Keratinocyte (primary cell): ENCODE measurements at regions not wholly inside any gene's neighbourhood (a gene's known extent, or its start where the extent isn't known, plus 50 kb on each side); places are given as distances from the start of the nearest gene placed in this dataset.

Experiments used
- DNase-seq: peaks from one replicate; pipeline ENCODE4 v3.0.0-alpha.2; 2011; ENCODE audit warnings: low read depth, missing footprints, low spot score
- FAIRE-seq: peaks from 2 replicates; lab custom pipeline; 2011; peaks lifted over from hg19 to GRCh38; lab: Jason Lieb, UNC
- H2AFZ ChIP-seq: 2 replicates; pipeline ENCODE4 v1.6.0; 2012; ENCODE audit warnings: low read length, control low read depth, inconsistent platforms; ENCODE audit not compliant: control insufficient read depth
- H3K27ac ChIP-seq: 2 replicates; pipeline ENCODE4 v1.5.1; 2011; ENCODE audit warnings: low read length; ENCODE audit not compliant: control insufficient read depth, insufficient read depth
- H3K27me3 ChIP-seq: 3 replicates; pipeline ENCODE4 v1.6.0; 2011; ENCODE audit warnings: low read length; ENCODE audit not compliant: control insufficient read depth, insufficient read depth; ENCODE audit errors: extremely low read depth
- H3K36me3 ChIP-seq, 2 experiments: 2 replicates in 1 of 2; 3 replicates in 1 of 2; pipeline ENCODE4 v1.5.1; 2011; ENCODE audit warnings: low read length in 2 of 2, mild to moderate bottlenecking in 1 of 2; ENCODE audit not compliant: control insufficient read depth in 2 of 2, insufficient read depth in 2 of 2; ENCODE audit errors: extremely low read depth in 1 of 2
- H3K4me1 ChIP-seq: 3 replicates; pipeline ENCODE4 v1.5.1; 2011; ENCODE audit warnings: low read length; ENCODE audit not compliant: control insufficient read depth, insufficient read depth; ENCODE audit errors: extremely low read depth
- H3K4me2 ChIP-seq: 3 replicates; pipeline ENCODE4 v1.6.0; 2011; ENCODE audit warnings: low read depth, low read length; ENCODE audit not compliant: control insufficient read depth, insufficient read depth; ENCODE audit errors: extremely low read depth
- H3K4me3 ChIP-seq, 3 experiments: fragments of 200-600 bp in 1 of 3; sonication (generic) in 1 of 3; 2 replicates in 2 of 3; 3 replicates in 1 of 3; pipeline ENCODE4 v1.5.1; 2011 to 2016; ENCODE audit warnings: low read length in 3 of 3, mild to moderate bottlenecking in 3 of 3, control low read depth in 2 of 3, inconsistent platforms in 1 of 3, low read depth in 1 of 3, mixed read lengths in 1 of 3, mixed run types in 1 of 3, moderate library complexity in 1 of 3; ENCODE audit not compliant: control insufficient read depth in 2 of 3, insufficient read depth in 2 of 3; ENCODE audit errors: extremely low read depth in 1 of 3
- H3K79me2 ChIP-seq: 2 replicates; pipeline ENCODE4 v1.6.0; 2012; ENCODE audit warnings: low read length; ENCODE audit not compliant: control insufficient read depth, insufficient read depth
- H3K9ac ChIP-seq: 3 replicates; pipeline ENCODE4 v1.6.0; 2011; ENCODE audit warnings: low read length; ENCODE audit not compliant: control insufficient read depth, insufficient read depth; ENCODE audit errors: extremely low read depth
- H3K9me1 ChIP-seq: 3 replicates; pipeline ENCODE4 v1.6.0; 2011; ENCODE audit warnings: low read length; ENCODE audit not compliant: control insufficient read depth, insufficient read depth; ENCODE audit errors: extremely low read depth
- H3K9me3 ChIP-seq: 2 replicates; pipeline ENCODE4 v1.5.1; 2012; ENCODE audit warnings: low read depth, low read length; ENCODE audit not compliant: control insufficient read depth
- H4K20me1 ChIP-seq: 3 replicates; pipeline ENCODE4 v1.6.0; 2011; ENCODE audit warnings: low read length; ENCODE audit not compliant: control insufficient read depth, insufficient read depth; ENCODE audit errors: extremely low read depth
- EZH2 ChIP-seq: IDR thresholded peaks from one replicate; pipeline ENCODE4 v1.6.1; 2012; ENCODE audit warnings: inconsistent platforms, mild to moderate bottlenecking, low read length, moderate library complexity
- dilution Hi-C: fragments of 300-500 bp; cut with MboI; formaldehyde crosslinking; loops from one replicate; pipeline ENCODE4 v1.7.0; 2020; ENCODE audit warnings: low sequenced_read_pairs; ENCODE audit not compliant: extremely low pct_ligation_motif_present
- TF ChIP-seq, protein P1 (sequence below), 3 experiments: IDR thresholded peaks in 1 of 3; conservative IDR thresholded peaks in 1 of 3; optimal IDR thresholded peaks in 1 of 3; 2 replicates in 2 of 3; 3 replicates in 1 of 3; pipeline versions ENCODE3 to v1.5.1; 2011; ENCODE audit warnings: low read length in 3 of 3, mild to moderate bottlenecking in 3 of 3, moderate library complexity in 2 of 3, control low read depth in 1 of 3, inconsistent platforms in 1 of 3; ENCODE audit not compliant: insufficient read depth in 2 of 3; ENCODE audit errors: extremely low read depth in 1 of 3

DNA sequence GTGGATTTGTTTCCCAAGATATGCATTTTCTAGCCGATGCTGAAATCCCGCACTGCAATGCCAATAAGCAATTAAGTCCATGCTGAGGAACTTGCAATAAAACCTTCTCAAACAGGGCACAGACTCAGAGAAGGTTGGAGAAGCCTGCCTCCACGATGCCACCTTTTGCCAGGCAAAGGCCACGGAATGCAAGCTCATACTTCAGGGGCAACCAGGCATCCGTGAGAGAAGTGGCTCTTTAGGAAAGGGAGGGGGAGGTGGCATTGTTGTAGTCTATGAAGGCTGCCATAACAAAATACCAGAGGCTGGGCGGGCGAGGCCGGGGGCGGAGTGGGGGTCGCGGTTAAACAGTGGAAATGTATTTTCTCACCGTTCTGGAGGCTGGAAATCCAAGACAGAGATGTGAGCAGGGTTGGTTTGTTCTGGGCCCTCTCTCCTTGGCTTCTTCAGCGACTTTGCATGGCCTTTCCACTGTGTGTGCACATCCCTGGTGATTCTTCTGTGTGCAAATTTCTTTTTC lies 689.5 kb downstream of the VRK1 start:
- Histone ChIP-seq H3K79me2 (no peaks in the 10 kb centered on the region), H3K4me2 (no peak overlapping the region), H3K27me3 (no peaks in the 10 kb centered on the region), H3K4me1 (no peaks in the 10 kb centered on the region), H3K9me3 (no peaks in the 10 kb centered on the region), H4K20me1 (no peaks in the 10 kb centered on the region), H3K9me1 (no peaks in the 10 kb centered on the region), H2AFZ (no peak overlapping the region), H3K9ac (no peak overlapping the region), H3K4me3 (no peak overlapping the region), H3K27ac (no peak overlapping the region), H3K36me3 (no peaks in the 10 kb centered on the region)
- no peak for DNase-seq
- TF ChIP-seq, protein P1, sequence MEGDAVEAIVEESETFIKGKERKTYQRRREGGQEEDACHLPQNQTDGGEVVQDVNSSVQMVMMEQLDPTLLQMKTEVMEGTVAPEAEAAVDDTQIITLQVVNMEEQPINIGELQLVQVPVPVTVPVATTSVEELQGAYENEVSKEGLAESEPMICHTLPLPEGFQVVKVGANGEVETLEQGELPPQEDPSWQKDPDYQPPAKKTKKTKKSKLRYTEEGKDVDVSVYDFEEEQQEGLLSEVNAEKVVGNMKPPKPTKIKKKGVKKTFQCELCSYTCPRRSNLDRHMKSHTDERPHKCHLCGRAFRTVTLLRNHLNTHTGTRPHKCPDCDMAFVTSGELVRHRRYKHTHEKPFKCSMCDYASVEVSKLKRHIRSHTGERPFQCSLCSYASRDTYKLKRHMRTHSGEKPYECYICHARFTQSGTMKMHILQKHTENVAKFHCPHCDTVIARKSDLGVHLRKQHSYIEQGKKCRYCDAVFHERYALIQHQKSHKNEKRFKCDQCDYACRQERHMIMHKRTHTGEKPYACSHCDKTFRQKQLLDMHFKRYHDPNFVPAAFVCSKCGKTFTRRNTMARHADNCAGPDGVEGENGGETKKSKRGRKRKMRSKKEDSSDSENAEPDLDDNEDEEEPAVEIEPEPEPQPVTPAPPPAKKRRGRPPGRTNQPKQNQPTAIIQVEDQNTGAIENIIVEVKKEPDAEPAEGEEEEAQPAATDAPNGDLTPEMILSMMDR (optimal IDR thresholded peaks at IDR 0.05 in 1 of 3, IDR thresholded peaks at IDR 0.05 in 1 of 3, conservative IDR thresholded peaks at IDR 0.05 in 1 of 3; ENCODE audit: extremely low read depth in 1 of 3, insufficient read depth in 2 of 3, low read length in 3 of 3): no peak
- dilution Hi-C loops: no loop called here
- no peak for FAIRE-seq

DNA sequence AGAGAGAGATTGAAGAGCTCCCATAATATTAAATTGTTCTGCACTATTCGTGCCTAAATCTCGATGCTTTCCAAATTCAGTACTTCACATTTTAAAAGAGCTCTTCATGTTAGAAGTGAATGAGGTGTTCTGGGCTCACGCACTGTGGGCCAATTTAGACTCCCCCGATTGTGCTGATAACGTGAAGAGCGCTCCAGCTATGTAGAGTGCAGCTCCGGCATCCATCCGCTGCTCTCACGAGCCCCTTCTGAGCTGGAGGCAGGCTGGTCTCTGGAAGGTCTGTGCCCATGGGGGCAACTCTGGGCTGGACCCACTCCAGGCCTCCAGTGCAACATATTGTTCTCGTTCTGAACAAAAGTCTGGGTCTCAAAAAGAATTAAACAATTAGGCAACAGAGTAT lies 692.6 kb downstream of the VRK1 start:
- no peaks in the 10 kb centered on the region for H3K9me3 ChIP-seq
- FAIRE-seq (no peak), DNase-seq (no peak)
- no peaks in the 10 kb centered on the region for H3K79me2 ChIP-seq
- TF ChIP-seq, protein P1 (optimal IDR thresholded peaks at IDR 0.05 in 1 of 3, IDR thresholded peaks at IDR 0.05 in 1 of 3, conservative IDR thresholded peaks at IDR 0.05 in 1 of 3; ENCODE audit: extremely low read depth in 1 of 3, insufficient read depth in 2 of 3, low read length in 3 of 3): no peak
- TF ChIP-seq EZH2: no peak
- no peak overlapping the region for H3K4me2 ChIP-seq
- no peak overlapping the region for H3K4me3 ChIP-seq
- no peaks in the 10 kb centered on the region for H3K27me3 ChIP-seq
- H2AFZ ChIP-seq: no peak overlapping the region
- no peak overlapping the region for H3K27ac ChIP-seq
- dilution Hi-C loops: no loop called here
- no peaks in the 10 kb centered on the region for H3K9me1 ChIP-seq
- no peaks in the 10 kb centered on the region for H3K4me1 ChIP-seq
- H4K20me1 ChIP-seq: no peaks in the 10 kb centered on the region
- H3K9ac ChIP-seq: no peak overlapping the region
- no peaks in the 10 kb centered on the region for H3K36me3 ChIP-seq
